Liver (tissue), 3 donors: ENCODE measurements at regions not wholly inside any gene's neighbourhood (a gene's known extent, or its start where the extent isn't known, plus 50 kb on each side); places are given as distances from the start of the nearest gene placed in this dataset.

ENCODE experiments used
- CTCF ChIP-seq: fragments of 150-350 bp; IDR thresholded peaks from 2 replicates; pipeline ENCODE4 v1.5.1; 2017; ENCODE audit warnings: improper control_type of control experiment, low read depth, low read length; ENCODE audit not compliant: missing input control
- FOXA1 ChIP-seq: IDR thresholded peaks from 2 replicates; pipeline ENCODE4 v1.6.1; 2016; ENCODE audit warnings: antibody characterized with exemption
- JUND ChIP-seq, 2 donors: IDR thresholded peaks; 2 replicates each; pipeline ENCODE4 v1.6.1; 2016; ENCODE audit warnings: antibody characterized with exemption in 2 of 2
- RAD21 ChIP-seq, 2 donors: IDR thresholded peaks; 2 replicates each; pipeline ENCODE4 v1.6.1; 2016; ENCODE audit warnings: antibody characterized with exemption in 2 of 2, mild to moderate bottlenecking in 2 of 2
- RXRA ChIP-seq, 2 donors: IDR thresholded peaks; 2 replicates each; pipeline ENCODE4 v1.6.1; 2017 to 2018; ENCODE audit warnings: antibody characterized with exemption in 2 of 2, mild to moderate bottlenecking in 1 of 2
- SP1 ChIP-seq: IDR thresholded peaks from 2 replicates; pipeline ENCODE4 v1.6.1; 2018; ENCODE audit warnings: antibody characterized with exemption, mild to moderate bottlenecking
- TF ChIP-seq, protein P1 (sequence below): IDR thresholded peaks from 2 replicates; pipeline ENCODE4 v1.6.1; 2016; ENCODE audit warnings: antibody characterized with exemption, mild to moderate bottlenecking
- TF ChIP-seq, protein P2 (sequence below): IDR thresholded peaks from 2 replicates; pipeline ENCODE4 v1.6.1; 2016; ENCODE audit warnings: antibody characterized with exemption
- TF ChIP-seq, protein P3 (sequence below): IDR thresholded peaks from 2 replicates; pipeline ENCODE4 v1.6.1; 2016; ENCODE audit warnings: antibody characterized with exemption
- donor health status: healthy.
- donor health status: healthy.

- no peak for TF ChIP-seq RXRA (IDR thresholded peaks at IDR 0.05)
- no peak for TF ChIP-seq CTCF
- TF ChIP-seq, protein P1, sequence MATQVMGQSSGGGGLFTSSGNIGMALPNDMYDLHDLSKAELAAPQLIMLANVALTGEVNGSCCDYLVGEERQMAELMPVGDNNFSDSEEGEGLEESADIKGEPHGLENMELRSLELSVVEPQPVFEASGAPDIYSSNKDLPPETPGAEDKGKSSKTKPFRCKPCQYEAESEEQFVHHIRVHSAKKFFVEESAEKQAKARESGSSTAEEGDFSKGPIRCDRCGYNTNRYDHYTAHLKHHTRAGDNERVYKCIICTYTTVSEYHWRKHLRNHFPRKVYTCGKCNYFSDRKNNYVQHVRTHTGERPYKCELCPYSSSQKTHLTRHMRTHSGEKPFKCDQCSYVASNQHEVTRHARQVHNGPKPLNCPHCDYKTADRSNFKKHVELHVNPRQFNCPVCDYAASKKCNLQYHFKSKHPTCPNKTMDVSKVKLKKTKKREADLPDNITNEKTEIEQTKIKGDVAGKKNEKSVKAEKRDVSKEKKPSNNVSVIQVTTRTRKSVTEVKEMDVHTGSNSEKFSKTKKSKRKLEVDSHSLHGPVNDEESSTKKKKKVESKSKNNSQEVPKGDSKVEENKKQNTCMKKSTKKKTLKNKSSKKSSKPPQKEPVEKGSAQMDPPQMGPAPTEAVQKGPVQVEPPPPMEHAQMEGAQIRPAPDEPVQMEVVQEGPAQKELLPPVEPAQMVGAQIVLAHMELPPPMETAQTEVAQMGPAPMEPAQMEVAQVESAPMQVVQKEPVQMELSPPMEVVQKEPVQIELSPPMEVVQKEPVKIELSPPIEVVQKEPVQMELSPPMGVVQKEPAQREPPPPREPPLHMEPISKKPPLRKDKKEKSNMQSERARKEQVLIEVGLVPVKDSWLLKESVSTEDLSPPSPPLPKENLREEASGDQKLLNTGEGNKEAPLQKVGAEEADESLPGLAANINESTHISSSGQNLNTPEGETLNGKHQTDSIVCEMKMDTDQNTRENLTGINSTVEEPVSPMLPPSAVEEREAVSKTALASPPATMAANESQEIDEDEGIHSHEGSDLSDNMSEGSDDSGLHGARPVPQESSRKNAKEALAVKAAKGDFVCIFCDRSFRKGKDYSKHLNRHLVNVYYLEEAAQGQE = no peak
- no peak for TF ChIP-seq FOXA1
- TF ChIP-seq, protein P2, sequence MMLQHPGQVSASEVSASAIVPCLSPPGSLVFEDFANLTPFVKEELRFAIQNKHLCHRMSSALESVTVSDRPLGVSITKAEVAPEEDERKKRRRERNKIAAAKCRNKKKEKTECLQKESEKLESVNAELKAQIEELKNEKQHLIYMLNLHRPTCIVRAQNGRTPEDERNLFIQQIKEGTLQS = no peak
- no peak for TF ChIP-seq JUND (IDR thresholded peaks at IDR 0.05)
- TF ChIP-seq SP1 = no peak
- TF ChIP-seq, protein P3, sequence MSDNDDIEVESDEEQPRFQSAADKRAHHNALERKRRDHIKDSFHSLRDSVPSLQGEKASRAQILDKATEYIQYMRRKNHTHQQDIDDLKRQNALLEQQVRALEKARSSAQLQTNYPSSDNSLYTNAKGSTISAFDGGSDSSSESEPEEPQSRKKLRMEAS = no peak
- no peak for TF ChIP-seq RAD21 (IDR thresholded peaks at IDR 0.05)
Measured at GRCh38 chr22:46066691-46067090, 83.6 kb upstream of the PPARA start.
